ENCODE measurements at regions not wholly inside any gene's neighbourhood (a gene's known extent, or its start where the extent isn't known, plus 50 kb on each side); places are given as distances from the start of the nearest gene placed in this dataset.
"Not testable (repeated sequence)": the region's sequence is repeated elsewhere in the genome, so short reads cannot be mapped to it uniquely, and the experiment has no call there.

DNA sequence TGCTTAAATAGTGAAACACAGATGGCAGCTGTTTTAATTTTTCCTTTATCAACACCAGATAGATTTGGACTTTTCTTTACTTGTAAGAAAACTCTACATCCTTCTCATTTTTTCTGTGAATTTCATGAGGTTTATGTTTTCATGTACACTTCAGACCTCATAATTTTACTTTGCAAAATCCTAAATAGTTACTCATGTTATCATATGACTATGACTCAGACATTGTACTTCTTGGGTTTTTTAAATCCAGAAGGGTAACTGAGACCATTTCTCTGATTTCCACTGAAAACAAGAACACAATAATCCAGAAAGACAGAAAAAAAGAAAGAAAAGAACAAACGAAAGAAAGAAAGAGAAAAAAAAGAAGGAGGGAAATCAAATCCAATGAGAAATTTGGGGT, 1021.6 kb downstream of the NCAM2 start:
- no peak for DNase-seq
- no peaks in the 10 kb centered on the region for H3K27me3 Mint-ChIP-seq
- ChIA-PET POLR2A (ENCODE audit: partially characterized antibody) (no interaction called here), CTCF (ENCODE audit: partially characterized antibody) (no interaction called here)
- no peaks in the 10 kb centered on the region for H3K36me3 Mint-ChIP-seq
- no peak overlapping the region for H3K4me3 ChIP-seq (ENCODE audit: low read length in 2 of 2)
- no peaks in the 10 kb centered on the region for H3K4me1 ChIP-seq (ENCODE audit: insufficient read depth, low read length)
- no peaks in the 10 kb centered on the region for H3K27me3 ChIP-seq (ENCODE audit: insufficient read depth, low read length)
- H3K9me3 Mint-ChIP-seq = peaks cover 0 to 18% (median 5%) of the 10 kb centered on the region in 8 donors
- no peaks in the 10 kb centered on the region for H3K4me1 Mint-ChIP-seq
- no peak overlapping the region for H3K4me3 Mint-ChIP-seq
- H3K27ac ChIP-seq (ENCODE audit: low read depth, low read length) = no peak overlapping the region
- no peak overlapping the region for H3K27ac Mint-ChIP-seq
- H3K36me3 ChIP-seq (ENCODE audit: insufficient read depth, low read length) = no peaks in the 10 kb centered on the region
- intact Hi-C loops (cut with micrococcal nuclease) = no loop called here
- no peaks in the 10 kb centered on the region for H3K9me3 ChIP-seq (ENCODE audit: control insufficient read depth in 1 of 2, low read length in 2 of 2)

DNA sequence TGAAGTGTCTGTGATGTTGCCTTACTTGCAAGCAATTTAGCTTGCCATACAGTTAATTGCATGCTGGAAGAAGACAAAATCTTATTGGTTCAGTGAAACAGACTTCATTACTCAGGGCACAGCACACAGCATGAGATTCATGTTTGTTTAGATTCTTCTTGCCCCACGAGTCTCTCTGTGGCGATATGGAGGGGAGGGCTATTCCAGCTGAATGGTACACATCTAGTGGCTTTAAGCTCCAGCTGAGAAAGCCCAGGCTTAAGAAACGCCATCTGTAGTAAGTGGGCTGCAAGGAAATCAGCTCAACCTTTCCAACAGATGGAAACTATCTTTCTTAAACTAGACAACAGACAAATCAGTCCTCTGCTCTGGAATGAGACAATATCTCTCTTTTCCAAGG, 1022.0 kb downstream of the NCAM2 start:
- no peak overlapping the region for H3K27ac Mint-ChIP-seq
- intact Hi-C loops (cut with micrococcal nuclease) = no loop called here
- POLR2A ChIA-PET (ENCODE audit: partially characterized antibody) = no interaction called here

DNA sequence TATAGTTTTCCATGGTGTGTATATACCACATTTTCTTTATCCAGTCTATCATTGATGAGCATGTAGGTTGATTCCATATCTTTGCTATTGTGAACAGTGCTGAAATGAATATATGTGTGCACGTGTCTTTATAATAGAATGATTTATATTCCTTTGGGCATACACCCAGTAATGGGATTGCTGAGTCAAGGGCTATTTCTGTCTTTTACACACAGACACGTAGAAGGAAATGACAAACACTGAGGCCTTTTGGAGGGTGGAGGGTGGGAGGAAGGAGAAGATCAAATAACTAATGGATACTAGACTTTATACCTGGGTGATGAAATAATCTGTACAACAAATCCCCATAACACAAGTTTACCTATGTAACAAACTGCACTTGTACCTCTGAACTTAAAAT, 1025.7 kb downstream of the NCAM2 start:
- intact Hi-C loops (cut with micrococcal nuclease); H3K27ac Mint-ChIP-seq; POLR2A ChIA-PET (ENCODE audit: partially characterized antibody); H3K4me3 Mint-ChIP-seq; DNase-seq; H3K27me3 ChIP-seq (ENCODE audit: insufficient read depth, low read length); CTCF ChIA-PET (ENCODE audit: partially characterized antibody); H3K4me3 ChIP-seq (ENCODE audit: low read length in 2 of 2); H3K4me1 Mint-ChIP-seq; H3K36me3 Mint-ChIP-seq; H3K27ac ChIP-seq (ENCODE audit: low read depth, low read length); H3K9me3 ChIP-seq (ENCODE audit: control insufficient read depth in 1 of 2, low read length in 2 of 2); H3K36me3 ChIP-seq (ENCODE audit: insufficient read depth, low read length); H3K27me3 Mint-ChIP-seq; H3K4me1 ChIP-seq (ENCODE audit: insufficient read depth, low read length): not testable (repeated sequence)
- peaks cover 0 to 14% (median 5%) of the 10 kb centered on the region in 8 donors for H3K9me3 Mint-ChIP-seq

More for the DNA sequence above, 1022.0 kb downstream of the NCAM2 start:
- Mint-ChIP-seq H3K4me1 (no peaks in the 10 kb centered on the region), H3K27me3 (no peaks in the 10 kb centered on the region), H3K36me3 (no peaks in the 10 kb centered on the region), H3K9me3 (peaks cover 0 to 17% (median 8%) of the 10 kb centered on the region in 8 donors), H3K4me3 (no peak overlapping the region)
- Histone ChIP-seq H3K4me1 (ENCODE audit: insufficient read depth, low read length) (no peaks in the 10 kb centered on the region), H3K27me3 (ENCODE audit: insufficient read depth, low read length) (no peaks in the 10 kb centered on the region), H3K27ac (ENCODE audit: low read depth, low read length) (no peak overlapping the region), H3K36me3 (ENCODE audit: insufficient read depth, low read length) (no peaks in the 10 kb centered on the region), H3K9me3 (ENCODE audit: control insufficient read depth in 1 of 2, low read length in 2 of 2) (no peaks in the 10 kb centered on the region), H3K4me3 (ENCODE audit: low read length in 2 of 2) (no peak overlapping the region)
- DNase-seq = no peak
- CTCF ChIA-PET (ENCODE audit: partially characterized antibody) = no interaction called here

DNA sequence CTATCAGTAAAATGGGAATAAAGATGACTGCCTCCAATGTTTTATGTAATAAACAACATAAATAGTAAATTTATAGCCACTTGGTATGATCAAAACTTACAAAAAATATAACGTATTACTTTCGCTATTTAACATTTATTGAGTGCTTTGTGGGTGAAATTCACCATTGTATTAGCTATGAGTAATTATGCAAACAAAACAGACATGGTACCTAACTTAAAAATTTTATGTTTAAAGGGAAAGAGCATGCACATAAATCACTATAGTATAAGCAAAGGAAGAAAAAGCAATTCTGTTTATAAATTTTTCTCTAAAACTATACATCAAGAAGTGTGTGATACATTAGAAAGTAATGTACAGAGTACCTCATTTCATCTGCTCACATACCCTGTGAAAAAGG, 1046.2 kb downstream of the NCAM2 start:
- Histone ChIP-seq H3K36me3 (ENCODE audit: insufficient read depth, low read length) (no peaks in the 10 kb centered on the region), H3K4me3 (ENCODE audit: low read length in 2 of 2) (no peak overlapping the region), H3K27ac (ENCODE audit: low read depth, low read length) (no peak overlapping the region), H3K27me3 (ENCODE audit: insufficient read depth, low read length) (no peaks in the 10 kb centered on the region), H3K9me3 (ENCODE audit: control insufficient read depth in 1 of 2, low read length in 2 of 2) (no peaks in the 10 kb centered on the region), H3K4me1 (ENCODE audit: insufficient read depth, low read length) (no peaks in the 10 kb centered on the region)
- no peak for DNase-seq
- Mint-ChIP-seq H3K27me3 (no peaks in the 10 kb centered on the region), H3K4me3 (no peak overlapping the region), H3K27ac (no peak overlapping the region), H3K9me3 (peaks cover 0 to 7% (median 0%) of the 10 kb centered on the region in 8 donors), H3K4me1 (no peaks in the 10 kb centered on the region), H3K36me3 (no peaks in the 10 kb centered on the region)
- POLR2A ChIA-PET (ENCODE audit: partially characterized antibody) = no interaction called here
- intact Hi-C loops (cut with micrococcal nuclease) = no loop called here
- CTCF ChIA-PET (ENCODE audit: partially characterized antibody) = no interaction called here

DNA sequence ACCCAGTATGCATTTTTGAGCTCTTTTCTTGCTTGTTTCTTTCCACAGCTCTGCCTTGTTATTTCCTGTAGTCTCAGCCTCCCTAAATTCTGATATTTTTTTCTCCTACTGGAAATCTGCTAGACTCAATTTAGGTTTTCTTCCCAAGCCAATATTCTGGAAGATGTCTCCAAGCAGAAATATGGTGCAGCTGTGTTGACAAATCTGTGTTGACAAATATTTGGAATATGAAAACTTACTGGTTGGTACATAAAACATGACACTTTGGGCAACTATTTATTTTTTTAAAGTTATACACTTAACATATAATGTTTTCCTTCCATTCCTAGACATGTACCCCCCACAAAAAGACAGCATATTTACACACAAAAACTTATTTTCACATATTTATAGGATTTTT, 1048.4 kb downstream of the NCAM2 start:
- no peaks in the 10 kb centered on the region for H3K4me1 ChIP-seq (ENCODE audit: insufficient read depth, low read length)
- H3K27me3 ChIP-seq (ENCODE audit: insufficient read depth, low read length) = no peaks in the 10 kb centered on the region
- Mint-ChIP-seq H3K27me3 (no peaks in the 10 kb centered on the region), H3K9me3 (peaks cover 0 to 4% (median 0%) of the 10 kb centered on the region in 8 donors), H3K27ac (no peak overlapping the region), H3K4me3 (no peak overlapping the region), H3K36me3 (no peaks in the 10 kb centered on the region), H3K4me1 (no peaks in the 10 kb centered on the region)
- H3K36me3 ChIP-seq (ENCODE audit: insufficient read depth, low read length) = no peaks in the 10 kb centered on the region
- intact Hi-C loops (cut with micrococcal nuclease) = no loop called here
- CTCF ChIA-PET (ENCODE audit: partially characterized antibody) = no interaction called here
- H3K4me3 ChIP-seq (ENCODE audit: low read length in 2 of 2) = no peak overlapping the region
- no peaks in the 10 kb centered on the region for H3K9me3 ChIP-seq (ENCODE audit: control insufficient read depth in 1 of 2, low read length in 2 of 2)
- no peak overlapping the region for H3K27ac ChIP-seq (ENCODE audit: low read depth, low read length)
- POLR2A ChIA-PET (ENCODE audit: partially characterized antibody) = no interaction called here
- DNase-seq = no peak

DNA sequence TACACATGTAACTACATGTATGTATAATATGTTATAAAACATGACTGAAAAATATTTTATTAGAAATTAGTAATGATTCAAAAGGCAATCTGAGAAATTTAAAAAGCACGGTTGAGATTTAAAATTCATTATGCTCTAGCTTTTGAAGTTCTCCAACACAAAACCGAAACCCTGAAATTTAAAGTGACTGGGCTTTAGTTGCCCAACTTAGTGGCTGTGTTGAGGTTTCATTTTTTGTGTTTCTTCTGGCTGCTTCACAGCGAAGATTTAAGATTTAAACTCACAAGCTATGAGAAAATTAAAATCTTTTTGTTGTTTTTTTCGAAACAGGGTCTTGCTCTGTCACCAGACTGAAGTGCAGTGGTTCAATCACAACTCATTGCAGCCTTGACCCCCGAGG, 1058.7 kb downstream of the NCAM2 start:
- Mint-ChIP-seq H3K27ac (no peak overlapping the region), H3K27me3 (no peaks in the 10 kb centered on the region), H3K9me3 (peaks cover 2 to 15% (median 9%) of the 10 kb centered on the region in 8 donors), H3K4me1 (no peaks in the 10 kb centered on the region), H3K36me3 (no peaks in the 10 kb centered on the region), H3K4me3 (no peak overlapping the region)
- no peaks in the 10 kb centered on the region for H3K27me3 ChIP-seq (ENCODE audit: insufficient read depth, low read length)
- intact Hi-C loops (cut with micrococcal nuclease) = no loop called here
- no peak for DNase-seq
- H3K4me1 ChIP-seq (ENCODE audit: insufficient read depth, low read length) = no peaks in the 10 kb centered on the region
- no peak overlapping the region for H3K4me3 ChIP-seq (ENCODE audit: low read length in 2 of 2)
- ChIA-PET CTCF (ENCODE audit: partially characterized antibody) (no interaction called here), POLR2A (ENCODE audit: partially characterized antibody) (no interaction called here)
- no peaks in the 10 kb centered on the region for H3K36me3 ChIP-seq (ENCODE audit: insufficient read depth, low read length)
- H3K9me3 ChIP-seq (ENCODE audit: control insufficient read depth in 1 of 2, low read length in 2 of 2) = no peaks in the 10 kb centered on the region
- no peak overlapping the region for H3K27ac ChIP-seq (ENCODE audit: low read depth, low read length)

DNA sequence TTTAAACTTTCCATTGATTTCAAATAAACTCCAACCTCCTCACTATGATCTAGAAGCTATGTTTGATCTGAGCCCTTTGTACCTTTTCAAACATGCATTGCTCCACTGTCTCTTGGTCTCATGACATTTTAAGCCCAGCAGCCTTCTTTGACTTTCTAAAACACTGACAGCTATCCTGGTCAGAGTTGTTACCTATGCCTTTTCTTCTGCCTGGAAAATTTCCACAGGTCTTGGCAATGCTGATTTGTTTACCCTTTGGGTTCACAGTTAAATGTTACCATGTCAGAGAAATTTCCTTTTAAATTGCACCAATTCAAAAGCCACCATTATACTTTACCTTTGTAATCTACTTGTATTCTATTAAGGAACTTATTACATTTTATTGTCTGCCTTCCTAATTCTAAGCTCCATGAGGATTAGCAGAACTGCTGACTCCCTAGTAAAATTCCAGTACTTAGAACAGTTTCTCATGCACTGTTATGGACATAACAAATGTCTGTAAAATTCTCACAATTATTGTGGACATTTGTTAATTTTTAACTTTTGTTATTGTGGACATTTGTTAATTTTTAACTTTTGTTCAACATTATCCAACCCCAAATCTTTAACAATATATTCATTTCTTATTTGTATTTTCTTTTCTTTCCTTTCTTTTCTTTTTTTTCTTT, 1064.4 kb downstream of the NCAM2 start:
- H3K36me3 Mint-ChIP-seq = no peaks in the 10 kb centered on the region
- CTCF ChIA-PET (ENCODE audit: partially characterized antibody) = no interaction called here
- Histone ChIP-seq H3K9me3 (ENCODE audit: control insufficient read depth in 1 of 2, low read length in 2 of 2) (no peaks in the 10 kb centered on the region), H3K4me1 (ENCODE audit: insufficient read depth, low read length) (no peaks in the 10 kb centered on the region), H3K4me3 (ENCODE audit: low read length in 2 of 2) (no peak overlapping the region), H3K27me3 (ENCODE audit: insufficient read depth, low read length) (no peaks in the 10 kb centered on the region), H3K36me3 (ENCODE audit: insufficient read depth, low read length) (no peaks in the 10 kb centered on the region), H3K27ac (ENCODE audit: low read depth, low read length) (no peak overlapping the region)
- no peak for DNase-seq
- intact Hi-C loops (cut with micrococcal nuclease) = no loop called here
- POLR2A ChIA-PET (ENCODE audit: partially characterized antibody) = no interaction called here
- peaks cover 2 to 18% (median 9%) of the 10 kb centered on the region in 8 donors for H3K9me3 Mint-ChIP-seq
- H3K4me1 Mint-ChIP-seq = no peaks in the 10 kb centered on the region
- H3K27me3 Mint-ChIP-seq = no peaks in the 10 kb centered on the region
- H3K27ac Mint-ChIP-seq = no peak overlapping the region
- H3K4me3 Mint-ChIP-seq = no peak overlapping the region

DNA sequence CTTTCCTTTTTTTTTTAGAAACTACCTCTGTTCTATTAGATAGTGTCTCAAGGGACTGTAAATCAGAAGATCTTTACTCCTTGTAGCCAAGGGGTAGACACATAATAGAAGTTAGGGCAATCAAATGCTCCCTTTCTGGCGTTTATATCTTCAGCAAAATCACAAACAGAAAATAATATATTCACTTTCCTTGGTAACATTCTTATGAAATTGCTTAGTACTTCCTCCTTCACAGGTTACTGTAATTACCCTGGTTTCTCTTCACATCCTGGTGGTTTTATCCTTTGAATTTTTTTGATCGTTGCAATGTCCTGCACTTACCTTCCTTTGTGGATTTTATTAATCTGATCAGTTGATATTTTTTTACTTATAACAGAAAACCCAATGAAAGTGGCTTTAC, 1064.9 kb downstream of the NCAM2 start:
- Histone ChIP-seq H3K4me1 (ENCODE audit: insufficient read depth, low read length) (no peaks in the 10 kb centered on the region), H3K27me3 (ENCODE audit: insufficient read depth, low read length) (no peaks in the 10 kb centered on the region), H3K36me3 (ENCODE audit: insufficient read depth, low read length) (no peaks in the 10 kb centered on the region), H3K27ac (ENCODE audit: low read depth, low read length) (no peak overlapping the region), H3K4me3 (ENCODE audit: low read length in 2 of 2) (no peak overlapping the region), H3K9me3 (ENCODE audit: control insufficient read depth in 1 of 2, low read length in 2 of 2) (no peaks in the 10 kb centered on the region)
- no peaks in the 10 kb centered on the region for H3K36me3 Mint-ChIP-seq
- H3K4me1 Mint-ChIP-seq = no peaks in the 10 kb centered on the region
- POLR2A ChIA-PET (ENCODE audit: partially characterized antibody) = no interaction called here
- intact Hi-C loops (cut with micrococcal nuclease) = no loop called here
- H3K27ac Mint-ChIP-seq = no peak overlapping the region
- H3K27me3 Mint-ChIP-seq = no peaks in the 10 kb centered on the region
- no peak for DNase-seq
- peaks cover 2 to 18% (median 9%) of the 10 kb centered on the region in 8 donors for H3K9me3 Mint-ChIP-seq
- H3K4me3 Mint-ChIP-seq = no peak overlapping the region
- CTCF ChIA-PET (ENCODE audit: partially characterized antibody) = no interaction called here

Measured in CD4-positive, alpha-beta memory T cell (primary cell).